ENCODE measurements at regions not wholly inside any gene's neighbourhood (a gene's known extent, or its start where the extent isn't known, plus 50 kb on each side); places are given as distances from the start of the nearest gene placed in this dataset.

- TF ChIP-seq CTCF (IDR thresholded peaks at IDR 0.05; ENCODE audit: low read depth, low read length, missing input control) (no peak), GABPA (IDR thresholded peaks at IDR 0.05 in 1 of 2, conservative IDR thresholded peaks at IDR 0.05 in 1 of 2) (no peak), MAX (IDR thresholded peaks at IDR 0.05) (no peak), ZBTB33 (IDR thresholded peaks at IDR 0.05) (no peak), FOXA1 (IDR thresholded peaks at IDR 0.05) (no peak), JUND (IDR thresholded peaks at IDR 0.05) (no peak), REST (IDR thresholded peaks at IDR 0.05) (no peak), HNF4A (conservative IDR thresholded peaks at IDR 0.05) (no peak), TAF1 (conservative IDR thresholded peaks at IDR 0.05) (no peak), ATF3 (IDR thresholded peaks at IDR 0.05) (no peak), FOXA2 (IDR thresholded peaks at IDR 0.05) (no peak), YY1 (IDR thresholded peaks at IDR 0.05) (no peak)
These were observed 161.6 kb downstream of the BAMBI start for GRCh38 chr10:28838908-28839307.
